HG02759 (cell line): ENCODE measurements at regions not wholly inside any gene's neighbourhood (a gene's known extent, or its start where the extent isn't known, plus 50 kb on each side); places are given as distances from the start of the nearest gene placed in this dataset.
"Not testable (repeated sequence)": the region's sequence is repeated elsewhere in the genome, so short reads cannot be mapped to it uniquely, and the experiment has no call there.

Source experiments
- ATAC-seq: cut with Tn5 transposase; IDR thresholded peaks from one replicate; pipeline ENCODE4 v1.9.1; 2021; ENCODE audit warnings: mild to moderate bottlenecking, moderate library complexity; ENCODE audit not compliant: unreplicated experiment

DNA sequence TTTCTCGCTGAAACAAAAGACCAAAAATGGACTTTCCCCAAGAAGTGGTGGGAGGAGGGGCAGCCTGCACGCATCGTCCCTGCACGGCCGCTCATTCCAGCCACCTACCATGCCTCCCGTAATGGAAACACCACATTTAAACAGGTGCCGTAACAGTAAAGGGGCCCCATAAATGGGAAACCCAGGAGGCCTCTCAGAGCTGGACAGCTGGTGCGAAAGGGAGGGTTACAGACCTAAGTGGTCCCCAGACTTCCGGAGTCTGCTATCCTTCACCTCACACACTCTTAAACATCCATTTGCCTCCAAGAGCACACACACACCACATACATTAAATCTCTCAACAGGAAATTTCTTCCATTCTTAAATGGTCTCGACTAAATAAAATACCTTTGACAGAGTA is 120.7 kb upstream of the SOD1 start:
- no peak for ATAC-seq

GRCh38 chr21:31537872-31538576 is 121.5 kb upstream of the SOD1 start:
- no peak for ATAC-seq

DNA sequence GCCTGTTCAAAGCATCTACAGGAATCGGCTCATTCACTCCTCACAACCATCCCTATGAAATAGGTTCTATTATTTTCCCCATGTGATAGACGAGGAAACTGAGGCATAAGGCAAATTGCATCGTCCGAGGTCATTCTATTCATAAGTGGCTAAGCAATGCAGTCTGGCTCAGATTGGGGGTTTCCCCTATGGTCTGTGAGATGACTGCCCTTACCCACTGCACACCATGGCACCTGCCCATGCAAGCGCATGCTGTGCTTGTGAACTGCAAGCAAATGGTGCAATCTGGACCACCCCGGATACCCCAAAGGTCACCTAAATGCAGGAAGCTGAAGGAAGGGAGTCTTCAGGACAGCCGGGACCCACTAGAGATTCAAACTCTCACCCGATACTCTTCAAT is 123.4 kb upstream of the SOD1 start:
- ATAC-seq = no peak

DNA sequence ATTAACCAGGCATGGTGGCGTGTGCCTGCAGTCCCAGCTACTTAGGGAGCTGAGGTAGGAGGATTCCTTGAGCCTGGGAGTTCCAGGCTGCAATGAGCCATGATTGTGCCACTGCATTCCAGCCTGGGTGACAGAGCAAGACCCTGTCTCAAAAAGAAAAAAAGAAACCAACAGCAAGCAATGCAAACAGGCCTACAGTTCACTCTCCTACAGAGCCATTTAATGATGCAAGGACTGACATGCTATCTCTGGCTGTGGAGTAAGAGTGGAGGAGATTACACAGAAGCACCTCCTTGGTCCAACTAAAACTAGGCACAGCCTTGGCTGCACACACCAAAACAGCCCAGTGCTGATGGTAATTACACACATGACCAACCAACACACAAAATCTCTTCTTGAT is 127.5 kb upstream of the SOD1 start:
- no peak for ATAC-seq

DNA sequence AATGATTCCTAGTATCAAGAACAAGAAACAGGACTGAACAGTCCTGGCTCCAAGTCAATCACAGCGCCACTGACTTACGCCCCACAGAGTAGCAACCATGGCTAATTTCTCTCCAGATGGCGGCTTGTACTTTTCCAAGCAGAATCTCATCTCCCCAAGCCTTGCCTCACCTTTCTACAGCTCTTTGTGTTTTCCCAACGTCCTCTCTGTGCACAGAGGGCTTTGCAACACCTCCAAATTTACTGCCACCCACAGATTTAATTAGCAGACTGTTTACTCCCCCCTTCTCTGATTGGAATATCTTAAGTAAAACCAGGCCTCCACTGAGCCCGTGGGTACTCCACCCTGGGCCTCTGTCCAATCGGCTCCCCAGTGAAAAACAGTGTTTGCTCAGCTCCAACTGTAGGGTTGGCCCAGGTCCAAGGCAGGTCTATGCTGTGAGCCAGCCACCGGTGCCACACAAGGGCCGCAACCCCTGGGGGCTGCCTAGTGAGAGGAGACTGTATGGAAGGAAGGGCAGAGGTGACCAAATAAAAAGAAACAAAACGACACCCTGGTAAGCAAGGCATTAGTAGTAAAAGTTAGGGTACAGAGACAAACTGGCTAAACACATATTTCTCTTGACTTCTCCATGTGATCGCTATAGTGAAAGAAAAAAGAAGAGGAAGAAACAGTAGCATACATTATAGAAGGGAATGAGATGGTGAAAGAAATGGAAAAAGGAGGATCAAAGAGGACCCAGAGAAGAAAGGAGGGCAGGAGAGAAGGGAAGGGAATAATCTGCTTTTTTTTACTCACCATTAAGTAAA is 128.4 kb upstream of the SOD1 start:
- ATAC-seq = no peak

GRCh38 chr21:31530364-31530763 is 129.1 kb upstream of the SOD1 start:
- no peak for ATAC-seq

- ATAC-seq = no peak
Measured at GRCh38 chr21:31529406-31529805, 130.1 kb upstream of the SOD1 start.

DNA sequence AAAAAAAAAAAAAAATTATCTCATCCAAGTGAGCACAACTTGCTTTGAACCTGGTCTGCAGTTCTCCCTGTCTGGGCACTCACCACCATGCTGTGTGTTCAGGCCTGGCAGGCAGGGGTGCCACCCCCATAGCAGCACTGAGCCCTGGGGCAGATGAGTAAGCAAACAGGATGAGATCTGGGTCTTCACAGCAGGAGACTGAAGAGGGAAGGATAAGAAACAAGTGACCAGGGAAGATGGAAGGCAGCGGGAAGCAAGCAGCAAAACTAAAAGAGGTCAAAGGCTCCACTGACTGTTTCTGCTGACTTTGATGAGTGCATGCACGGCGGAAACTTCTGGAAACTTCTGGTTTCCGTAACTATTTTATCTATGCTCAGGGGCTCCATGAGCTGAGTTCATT is 133.5 kb upstream of the SOD1 start:
- ATAC-seq = no peak

- ATAC-seq = no peak
Measured at GRCh38 chr21:31524140-31524539, 135.4 kb upstream of the SOD1 start.

DNA sequence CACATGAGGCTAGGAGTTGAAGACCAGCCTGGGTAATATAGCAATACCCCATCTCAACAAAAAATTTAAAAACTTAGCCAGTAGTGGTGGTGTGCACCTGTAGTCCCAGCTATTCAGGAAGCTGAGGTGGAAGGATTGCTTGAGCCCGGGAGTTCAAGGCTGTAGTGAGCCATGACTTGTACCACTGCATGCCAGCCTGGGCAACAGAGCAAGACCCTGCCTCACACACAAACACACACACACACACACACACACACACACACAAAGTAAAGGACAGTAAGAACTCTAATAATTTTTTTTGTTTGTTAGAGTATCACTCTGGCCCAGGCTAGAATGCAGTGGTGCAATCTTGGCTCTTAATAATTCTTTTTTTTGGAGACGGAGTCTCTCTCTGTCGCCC is 138.0 kb upstream of the SOD1 start:
- no peak for ATAC-seq

DNA sequence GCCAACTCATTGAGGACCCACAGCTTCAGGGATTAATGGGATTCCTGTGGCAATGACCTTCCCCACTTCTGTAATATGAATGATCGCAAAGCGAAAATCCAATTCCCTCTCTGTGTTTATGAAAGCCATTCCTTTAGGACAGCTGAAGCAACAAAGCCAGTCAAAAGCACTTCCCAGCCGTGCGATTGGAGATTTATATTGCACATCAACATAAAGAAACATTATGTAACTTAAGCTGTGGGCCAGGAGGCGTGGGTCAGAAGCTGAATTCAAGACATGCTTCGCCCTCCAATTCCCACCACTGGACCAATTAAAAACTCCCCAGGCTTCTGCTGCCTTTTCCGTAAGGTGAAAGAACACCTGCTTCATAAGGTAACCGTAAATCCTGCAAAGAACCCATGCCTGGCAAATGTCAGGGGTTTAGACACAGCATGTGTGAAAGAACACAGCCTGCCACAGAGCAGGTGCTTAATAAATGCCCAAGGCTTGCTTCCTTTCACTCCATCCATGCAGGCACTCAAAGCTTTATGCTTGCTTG is 138.9 kb upstream of the SOD1 start:
- ATAC-seq = no peak

GRCh38 chr21:31518580-31518979 is 140.9 kb upstream of the SOD1 start:
- no peak for ATAC-seq

GRCh38 chr21:31517664-31518414 is 141.7 kb upstream of the SOD1 start:
- ATAC-seq = no peak

GRCh38 chr21:31515253-31515652 is 144.2 kb upstream of the SOD1 start:
- no peak for ATAC-seq

DNA sequence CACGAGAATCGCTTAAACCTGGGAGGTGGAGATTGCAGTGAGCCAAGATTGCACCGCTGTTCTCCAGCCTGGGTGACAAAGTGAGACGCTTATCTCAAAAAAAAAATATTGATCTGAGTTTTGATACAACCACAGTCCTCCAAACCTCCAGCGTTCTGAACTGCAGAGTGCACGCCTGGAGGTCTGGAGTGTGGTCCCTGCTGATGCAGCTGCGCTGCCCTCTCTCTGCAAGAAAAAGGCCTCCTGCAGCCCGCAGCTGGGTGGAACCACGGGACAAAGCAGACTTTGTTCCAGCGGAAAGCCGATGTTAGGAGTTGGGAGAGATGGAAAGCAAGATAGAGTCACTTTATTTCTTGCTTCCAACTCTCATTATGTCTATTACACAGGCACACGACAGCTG is 144.9 kb upstream of the SOD1 start:
- no peak for ATAC-seq

- not testable (repeated sequence) for ATAC-seq
Measured at GRCh38 chr21:31513541-31513940, 146.0 kb upstream of the SOD1 start.

GRCh38 chr21:31511999-31512398 is 147.5 kb upstream of the SOD1 start:
- ATAC-seq = not testable (repeated sequence)

DNA sequence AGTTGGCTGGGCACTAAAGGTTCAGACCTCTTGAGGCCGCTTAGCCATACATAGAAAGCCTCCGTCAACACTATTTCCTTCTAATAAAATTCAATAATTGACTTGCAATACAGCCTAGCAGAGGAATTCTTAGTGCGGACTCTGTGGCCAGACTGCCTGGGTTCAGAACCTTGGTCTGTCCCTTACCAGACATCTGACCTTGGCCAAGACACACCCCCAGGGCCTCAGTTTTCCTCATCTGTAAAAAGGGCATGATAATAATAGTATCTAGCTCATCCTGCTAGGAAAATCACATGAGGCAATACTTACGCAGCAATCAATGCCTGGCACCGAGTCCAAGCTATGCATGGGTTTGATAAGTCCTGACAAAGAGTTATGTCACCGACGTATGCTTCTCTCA is 148.2 kb upstream of the SOD1 start:
- no peak for ATAC-seq

GRCh38 chr21:31509194-31510017 is 150.1 kb upstream of the SOD1 start:
- peak; percentile 68 for ATAC-seq

DNA sequence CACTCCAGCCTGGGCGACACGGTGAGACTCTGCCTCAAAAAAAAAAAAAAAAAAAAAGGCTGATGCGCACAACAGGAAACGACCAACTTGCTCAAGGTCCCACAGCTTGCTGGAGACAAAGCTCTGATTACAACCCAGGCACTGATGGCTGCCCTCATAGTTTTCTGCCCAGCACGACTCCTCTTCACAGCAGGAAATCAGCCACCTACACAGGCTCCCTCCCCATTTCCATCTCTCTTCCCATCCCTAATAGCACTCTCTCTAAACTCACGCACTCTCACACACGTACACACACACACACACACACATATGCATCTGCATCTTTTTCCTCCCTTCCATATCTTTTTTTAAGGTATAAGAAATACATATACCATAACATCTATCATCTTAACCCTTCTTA is 153.5 kb upstream of the SOD1 start:
- no peak for ATAC-seq

DNA sequence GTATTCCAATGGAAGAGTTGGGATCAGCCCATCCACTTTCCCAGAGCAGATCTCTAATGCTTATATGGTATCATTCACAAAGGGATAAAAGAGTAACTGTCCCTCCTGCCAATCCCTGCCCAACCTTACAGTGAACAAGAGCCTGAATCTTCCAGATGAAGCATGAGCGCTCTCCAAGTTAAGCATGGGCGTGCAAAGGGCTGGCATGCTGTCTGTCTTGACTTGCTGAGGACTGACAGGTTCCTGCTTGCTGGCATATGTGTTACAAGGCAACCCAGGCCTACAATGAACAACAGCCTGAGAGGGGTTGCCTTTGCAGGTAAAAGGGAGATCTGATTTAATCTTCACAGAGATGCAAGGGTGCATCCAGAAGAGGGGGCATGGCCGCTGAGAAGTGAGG is 155.6 kb upstream of the SOD1 start:
- ATAC-seq = no peak
